ENCODE measurements at regions not wholly inside any gene's neighbourhood (a gene's known extent, or its start where the extent isn't known, plus 50 kb on each side); places are given as distances from the start of the nearest gene placed in this dataset.

DNA sequence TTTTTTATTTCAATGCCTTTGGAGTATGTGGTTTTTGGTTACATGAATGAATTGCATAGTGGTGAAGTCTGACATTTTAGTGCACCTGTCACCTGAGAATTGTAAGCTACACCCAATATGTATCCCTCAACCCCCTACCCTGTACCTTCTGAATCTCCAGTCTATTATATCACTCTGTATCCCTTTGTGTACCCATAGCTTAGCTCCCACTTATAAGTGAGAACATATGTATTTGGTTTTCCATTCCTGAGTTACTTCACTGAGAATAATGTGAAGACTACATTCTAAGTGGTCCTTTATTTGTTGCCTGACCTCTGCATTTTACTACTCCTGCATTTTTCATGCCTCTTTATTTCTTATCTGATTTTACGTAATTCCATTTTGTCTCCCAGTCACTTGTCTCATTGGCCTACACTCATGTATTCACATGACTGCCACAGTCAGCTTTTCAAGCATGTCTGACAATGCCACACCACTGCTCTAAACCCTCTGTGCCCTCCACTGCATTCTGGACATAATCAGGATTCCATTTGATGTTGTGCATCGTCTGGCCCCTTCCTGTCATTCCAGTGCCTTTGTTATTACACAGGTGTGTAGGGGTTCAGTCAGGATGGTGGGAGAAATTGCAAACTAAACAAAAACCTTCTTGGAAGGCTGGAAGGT, 1325.5 kb downstream of the XPNPEP1 start:
- Histone ChIP-seq H3K4me3 (no peak overlapping the region), H3K27ac (no peak overlapping the region)
- DNase-seq (ENCODE audit: low spot score): no peak
- TF ChIP-seq, protein P1, sequence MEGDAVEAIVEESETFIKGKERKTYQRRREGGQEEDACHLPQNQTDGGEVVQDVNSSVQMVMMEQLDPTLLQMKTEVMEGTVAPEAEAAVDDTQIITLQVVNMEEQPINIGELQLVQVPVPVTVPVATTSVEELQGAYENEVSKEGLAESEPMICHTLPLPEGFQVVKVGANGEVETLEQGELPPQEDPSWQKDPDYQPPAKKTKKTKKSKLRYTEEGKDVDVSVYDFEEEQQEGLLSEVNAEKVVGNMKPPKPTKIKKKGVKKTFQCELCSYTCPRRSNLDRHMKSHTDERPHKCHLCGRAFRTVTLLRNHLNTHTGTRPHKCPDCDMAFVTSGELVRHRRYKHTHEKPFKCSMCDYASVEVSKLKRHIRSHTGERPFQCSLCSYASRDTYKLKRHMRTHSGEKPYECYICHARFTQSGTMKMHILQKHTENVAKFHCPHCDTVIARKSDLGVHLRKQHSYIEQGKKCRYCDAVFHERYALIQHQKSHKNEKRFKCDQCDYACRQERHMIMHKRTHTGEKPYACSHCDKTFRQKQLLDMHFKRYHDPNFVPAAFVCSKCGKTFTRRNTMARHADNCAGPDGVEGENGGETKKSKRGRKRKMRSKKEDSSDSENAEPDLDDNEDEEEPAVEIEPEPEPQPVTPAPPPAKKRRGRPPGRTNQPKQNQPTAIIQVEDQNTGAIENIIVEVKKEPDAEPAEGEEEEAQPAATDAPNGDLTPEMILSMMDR (IDR thresholded peaks at IDR 0.05): no peak

DNA sequence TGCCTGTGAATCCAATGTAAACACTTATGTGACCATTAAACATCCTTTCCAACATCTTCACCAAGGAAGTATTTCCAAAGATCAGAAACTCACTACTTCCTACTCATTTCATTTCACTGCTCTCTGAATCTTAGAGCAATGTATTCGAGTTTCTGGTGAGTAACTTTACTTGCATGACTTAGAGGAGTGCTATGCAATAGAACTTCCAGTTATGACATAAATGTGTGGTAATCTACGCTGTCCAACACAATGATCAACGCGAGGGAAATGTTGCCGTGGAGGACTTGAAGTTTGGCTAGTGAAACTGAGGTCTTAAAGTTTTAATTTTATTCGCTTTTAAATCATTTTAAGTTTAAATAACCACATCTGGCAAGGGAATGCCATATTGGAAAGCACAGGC, 1326.3 kb downstream of the XPNPEP1 start:
- Histone ChIP-seq H3K4me3 (no peak overlapping the region), H3K27ac (no peak overlapping the region)
- TF ChIP-seq, protein P1 (IDR thresholded peaks at IDR 0.05): no peak
- no peak for DNase-seq (ENCODE audit: low spot score)

DNA sequence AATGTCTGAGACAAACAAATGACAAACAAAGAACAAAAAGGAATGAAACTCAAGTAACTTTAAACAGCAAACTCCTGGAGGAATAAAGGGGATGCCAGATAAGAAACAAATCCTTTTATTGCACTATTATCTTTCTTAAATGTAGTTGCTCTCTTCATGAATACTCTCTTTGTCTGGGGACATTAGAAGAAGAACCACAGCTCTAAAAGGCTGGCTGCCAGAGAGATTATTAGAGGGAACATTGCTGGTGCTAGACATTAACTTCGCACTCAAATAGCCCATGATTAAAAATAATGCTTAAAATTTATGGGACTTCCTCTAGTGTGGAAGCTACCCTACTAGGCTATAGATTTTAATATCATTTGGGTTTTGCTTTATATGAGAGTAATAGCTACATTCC, 1330.4 kb downstream of the XPNPEP1 start:
- Histone ChIP-seq H3K4me3 (no peak overlapping the region), H3K27ac (no peak overlapping the region)
- DNase-seq (ENCODE audit: low spot score): no peak
- TF ChIP-seq, protein P1 (IDR thresholded peaks at IDR 0.05): no peak

DNA sequence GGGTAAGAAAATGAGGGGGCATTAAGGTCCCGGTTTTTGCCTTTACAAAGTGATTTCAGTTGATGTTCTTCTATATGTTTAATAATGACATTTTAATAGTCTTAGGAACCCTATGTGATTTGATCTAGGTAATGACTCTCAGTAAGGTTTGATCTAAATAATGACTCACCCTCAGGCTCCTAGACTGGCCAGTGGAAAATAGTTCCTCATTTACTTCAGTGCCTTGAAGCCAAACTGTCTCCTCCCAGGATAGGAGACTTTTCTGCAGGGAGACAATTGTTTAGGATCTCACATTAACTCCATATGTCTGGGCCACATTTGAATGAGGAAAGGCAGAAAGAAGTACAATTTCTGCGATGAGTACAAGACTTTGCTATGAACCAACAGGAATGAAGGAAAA, 1331.9 kb downstream of the XPNPEP1 start:
- TF ChIP-seq, protein P1 (IDR thresholded peaks at IDR 0.05): no peak
- no peak for DNase-seq (ENCODE audit: low spot score)
- H3K27ac ChIP-seq: no peak overlapping the region
- H3K4me3 ChIP-seq: no peak overlapping the region

DNA sequence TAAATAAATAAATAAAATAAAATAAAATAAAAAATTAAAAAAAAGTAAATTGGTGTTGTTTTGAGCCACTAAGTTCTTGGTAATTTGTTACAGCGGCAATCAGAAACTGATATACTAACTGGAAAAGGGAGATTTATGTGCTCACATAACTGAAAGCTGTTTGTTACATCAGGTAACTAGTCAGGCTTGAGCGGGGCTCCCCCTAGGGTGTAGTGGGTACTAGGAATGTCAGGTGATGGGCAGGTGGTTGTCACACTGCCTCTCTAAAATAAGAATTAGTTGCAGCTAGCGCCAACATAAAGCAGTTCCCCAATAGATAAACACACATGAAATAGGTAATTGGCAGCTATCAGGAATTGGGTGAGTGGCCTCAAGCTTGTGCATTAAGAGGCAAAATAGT, 1336.9 kb downstream of the XPNPEP1 start:
- no peak overlapping the region for H3K4me3 ChIP-seq
- DNase-seq (ENCODE audit: low spot score): no peak
- no peak overlapping the region for H3K27ac ChIP-seq
- TF ChIP-seq, protein P1 (IDR thresholded peaks at IDR 0.05): no peak

DNA sequence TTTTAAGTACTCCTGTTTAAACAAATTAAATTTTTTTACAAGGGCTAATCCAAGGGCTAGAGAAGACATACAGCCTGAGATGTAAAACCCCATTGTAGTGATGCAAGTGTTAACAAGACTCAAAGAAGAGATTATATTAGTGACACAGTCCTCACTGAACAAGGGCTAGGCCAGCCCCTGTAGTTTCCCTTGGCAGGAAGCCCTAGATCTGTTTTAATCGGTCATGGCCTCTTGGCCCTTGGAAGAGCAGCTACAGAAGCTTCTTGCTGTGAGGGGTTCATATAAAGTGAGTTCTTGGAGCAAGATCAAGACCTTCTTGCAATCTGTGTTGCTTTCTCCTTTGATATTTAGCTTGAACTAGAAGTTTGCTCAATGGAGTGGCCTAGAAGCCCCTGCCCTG, 1339.4 kb downstream of the XPNPEP1 start:
- Histone ChIP-seq H3K27ac (no peak overlapping the region), H3K4me3 (no peak overlapping the region)
- no peak for DNase-seq (ENCODE audit: low spot score)
- TF ChIP-seq, protein P1 (IDR thresholded peaks at IDR 0.05): no peak

DNA sequence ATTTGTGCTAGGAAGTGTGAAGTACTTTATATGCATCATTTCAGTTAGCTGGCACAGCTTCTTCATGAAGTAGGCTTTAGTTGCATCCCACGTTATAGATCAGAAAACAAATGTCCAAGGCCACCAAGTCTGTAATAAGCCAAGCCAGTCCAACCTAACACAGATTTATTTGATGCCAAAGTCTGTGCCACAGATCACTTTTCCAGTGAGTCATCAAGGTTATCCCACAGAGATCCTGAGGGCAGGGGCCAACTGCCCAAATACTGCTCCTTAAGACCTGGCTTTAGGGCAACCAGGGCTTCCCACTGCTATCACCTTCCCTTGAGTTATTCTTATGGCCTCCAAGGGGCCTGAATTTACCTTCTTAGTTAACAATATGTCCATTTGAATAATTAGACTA, 1340.4 kb downstream of the XPNPEP1 start:
- TF ChIP-seq, protein P1 (IDR thresholded peaks at IDR 0.05): no peak
- Histone ChIP-seq H3K4me3 (no peak overlapping the region), H3K27ac (no peak overlapping the region)
- no peak for DNase-seq (ENCODE audit: low spot score)
